H1 (cell line): ENCODE measurements at regions not wholly inside any gene's neighbourhood (a gene's known extent, or its start where the extent isn't known, plus 50 kb on each side); places are given as distances from the start of the nearest gene placed in this dataset.

ENCODE experiments used
- CTCF ChIA-PET: fragments of 300-600 bp; sonication (Branson Sonifier 250); formaldehyde crosslinking; loops from one replicate; lab custom pipeline; 2021; ENCODE audit not compliant: partially characterized antibody; lab: Charles Lee
- POLR2A ChIA-PET: fragments of 300-600 bp; sonication (Branson Sonifier 250); formaldehyde crosslinking; loops from one replicate; lab custom pipeline; 2021; ENCODE audit warnings: inconsistent platforms; ENCODE audit not compliant: partially characterized antibody; lab: Charles Lee
- DNase-seq, 2 experiments: peaks; one replicate each; pipeline versions ENCODE4 v3.0.0 to v3.0.0-alpha.2; 2010 to 2022; ENCODE audit warnings: low spot score in 2 of 2, low read depth in 1 of 2, mixed read lengths in 1 of 2
- FAIRE-seq: peaks from 2 replicates; lab custom pipeline; 2011; peaks lifted over from hg19 to GRCh38; lab: Jason Lieb, UNC
- H2AFZ ChIP-seq: 2 replicates; pipeline ENCODE4 v1.8.1; 2012; ENCODE audit warnings: low read length, inconsistent platforms
- H2AK5ac ChIP-seq: 2 replicates; pipeline ENCODE4 v1.6.1; 2013; ENCODE audit warnings: low read depth, low read length
- H2BK120ac ChIP-seq: replicated peaks from 2 replicates; pipeline ENCODE3; 2013; ENCODE audit warnings: low read depth, low read length, inconsistent platforms
- H2BK12ac ChIP-seq: 2 replicates; pipeline ENCODE4 v1.6.1; 2013; ENCODE audit warnings: low read depth, low read length
- H2BK15ac ChIP-seq: 2 replicates; pipeline ENCODE4 v1.6.1; 2013; ENCODE audit warnings: low read length
- H2BK20ac ChIP-seq: 2 replicates; pipeline ENCODE4 v1.6.1; 2013; ENCODE audit warnings: low read length
- H2BK5ac ChIP-seq: 2 replicates; pipeline ENCODE4 v1.6.1; 2013; ENCODE audit warnings: low read depth, low read length
- H3K14ac ChIP-seq: 2 replicates; pipeline ENCODE4 v1.6.1; 2013; ENCODE audit warnings: inconsistent platforms; ENCODE audit not compliant: insufficient read length
- H3K18ac ChIP-seq: 2 replicates; pipeline ENCODE4 v1.6.1; 2013; ENCODE audit warnings: low read length; ENCODE audit errors: extremely low read depth
- H3K23ac ChIP-seq: 2 replicates; pipeline ENCODE4 v1.6.1; 2013; ENCODE audit warnings: inconsistent platforms; ENCODE audit not compliant: insufficient read length
- H3K23me2 ChIP-seq: 2 replicates; pipeline ENCODE4 v1.6.1; 2013; ENCODE audit warnings: low read depth, low read length
- H3K27ac ChIP-seq: 2 replicates; pipeline ENCODE4 v1.6.1; 2011; ENCODE audit warnings: low read depth, low read length, inconsistent platforms
- H3K27me3 ChIP-seq, 4 experiments: replicated peaks in 1 of 4; 1 replicate in 1 of 4; 2 replicates in 3 of 4; pipeline versions ENCODE4 v1.6.1 to v1.8.1; 2011 to 2013; ENCODE audit warnings: low read length in 3 of 4, mild to moderate bottlenecking in 3 of 4, inconsistent platforms in 2 of 4, mixed read lengths in 2 of 4, moderate library complexity in 1 of 4; ENCODE audit not compliant: control insufficient read depth in 3 of 4, insufficient read depth in 3 of 4; ENCODE audit errors: extremely low read depth in 1 of 4
- H3K36me3 ChIP-seq, 4 experiments: 2 replicates each; pipeline versions ENCODE4 v1.6.1 to v1.8.1; 2011 to 2013; ENCODE audit warnings: mild to moderate bottlenecking in 4 of 4, low read length in 3 of 4, moderate library complexity in 2 of 4, control low read depth in 1 of 4, inconsistent platforms in 1 of 4; ENCODE audit not compliant: insufficient read depth in 4 of 4, control insufficient read depth in 2 of 4
- H3K4ac ChIP-seq: replicated peaks from 2 replicates; pipeline ENCODE3; 2013; ENCODE audit warnings: low read length, low read depth, mixed read lengths, inconsistent platforms; ENCODE audit not compliant: insufficient read length
- H3K4me1 ChIP-seq, 4 experiments: replicated peaks in 1 of 4; 1 replicate in 1 of 4; 2 replicates in 3 of 4; pipeline versions ENCODE4 v1.6.1 to v1.8.1; 2011 to 2013; ENCODE audit warnings: low read length in 3 of 4, inconsistent platforms in 2 of 4, mixed read lengths in 1 of 4; ENCODE audit not compliant: insufficient read depth in 4 of 4, control insufficient read depth in 3 of 4
- H3K4me2 ChIP-seq, 2 experiments: 2 replicates each; pipeline versions ENCODE4 v1.6.1 to v1.8.1; 2011 to 2013; ENCODE audit warnings: low read depth in 2 of 2, low read length in 2 of 2, control low read depth in 1 of 2, inconsistent platforms in 1 of 2, mild to moderate bottlenecking in 1 of 2; ENCODE audit not compliant: insufficient read depth in 1 of 2
- H3K4me3 ChIP-seq, 4 experiments: fragments of 200-600, 300-600 bp in 1 of 4; sonication (generic), shearing (Covaris generic), sonication (Bioruptor Twin) in 1 of 4; 2 replicates each; pipeline versions ENCODE4 v1.5.1 to v1.8.1; 2011 to 2016; ENCODE audit warnings: low read length in 4 of 4, low read depth in 3 of 4, control low read depth in 2 of 4, inconsistent platforms in 2 of 4, mild to moderate bottlenecking in 2 of 4, mixed read lengths in 1 of 4, moderate library complexity in 1 of 4; ENCODE audit not compliant: insufficient read depth in 2 of 4; ENCODE audit errors: extremely low read depth in 1 of 4
- H3K56ac ChIP-seq: replicated peaks from 2 replicates; pipeline ENCODE3; 2013; ENCODE audit warnings: low read depth, mild to moderate bottlenecking, mixed read lengths, low read length, inconsistent platforms; ENCODE audit not compliant: insufficient read length
- H3K79me1 ChIP-seq: 2 replicates; pipeline ENCODE4 v1.6.1; 2013; ENCODE audit warnings: low read depth, low read length, control low read depth
- H3K79me2 ChIP-seq, 2 experiments: 2 replicates each; pipeline versions ENCODE4 v1.6.1 to v1.8.1; 2012 to 2013; ENCODE audit warnings: low read length in 2 of 2, mild to moderate bottlenecking in 2 of 2, inconsistent platforms in 1 of 2; ENCODE audit not compliant: insufficient read depth in 2 of 2, control insufficient read depth in 1 of 2
- H3K9ac ChIP-seq, 4 experiments: replicated peaks in 1 of 4; 1 replicate in 1 of 4; 2 replicates in 3 of 4; pipeline versions ENCODE4 v1.6.1 to v1.8.1; 2011 to 2013; ENCODE audit warnings: low read depth in 3 of 4, low read length in 3 of 4, control low read depth in 2 of 4, mild to moderate bottlenecking in 2 of 4, moderate library complexity in 2 of 4, inconsistent platforms in 1 of 4; ENCODE audit errors: extremely low read depth in 1 of 4
- H3K9me3 ChIP-seq, 2 experiments: 2 replicates each; pipeline versions ENCODE4 v1.6.1 to v1.8.1; 2012 to 2013; ENCODE audit warnings: mild to moderate bottlenecking in 2 of 2, moderate library complexity in 2 of 2, control low read depth in 1 of 2, inconsistent platforms in 1 of 2, low read depth in 1 of 2, low read length in 1 of 2, mixed read lengths in 1 of 2; ENCODE audit not compliant: insufficient read depth in 2 of 2
- H4K20me1 ChIP-seq, 2 experiments: replicated peaks in 1 of 2; 2 replicates each; pipeline versions ENCODE3 to v1.8.1; 2011 to 2013; ENCODE audit warnings: inconsistent platforms in 2 of 2, low read length in 2 of 2, mild to moderate bottlenecking in 1 of 2; ENCODE audit not compliant: insufficient read depth in 2 of 2, control insufficient read depth in 1 of 2
- H4K5ac ChIP-seq: 2 replicates; pipeline ENCODE4 v1.6.1; 2013; ENCODE audit warnings: low read length, low read depth, mixed read lengths, inconsistent platforms; ENCODE audit not compliant: insufficient read length
- H4K8ac ChIP-seq: 2 replicates; pipeline ENCODE4 v1.8.0; 2013; ENCODE audit warnings: mild to moderate bottlenecking, moderate library complexity, low read length, inconsistent platforms; ENCODE audit not compliant: insufficient read depth; ENCODE audit errors: extremely low read depth
- H4K91ac ChIP-seq: replicated peaks from 2 replicates; pipeline ENCODE3; 2013; ENCODE audit warnings: low read length, mixed read lengths, inconsistent platforms; ENCODE audit not compliant: insufficient read length
- NRF1 ChIP-seq: IDR thresholded peaks from 2 replicates; pipeline ENCODE4 v1.6.1; 2011; ENCODE audit warnings: mild to moderate bottlenecking, low read depth, low read length, improper control_type of control experiment
- RBBP5 ChIP-seq: IDR thresholded peaks from 2 replicates; pipeline ENCODE4 v1.7.1; 2012; ENCODE audit warnings: low read depth, mild to moderate bottlenecking, inconsistent platforms, low read length, moderate library complexity, borderline replicate concordance
- WGBS, 2 experiments: shearing (Covaris generic) in 1 of 2; methylation state at CpG; one replicate each; pipeline versions ENCODE4 v1.1.6 to v1.1.7; 2013 to 2015; ENCODE audit warnings: low lambda C conversion rate in 2 of 2, mixed read lengths in 2 of 2, inconsistent platforms in 1 of 2, low coverage in 1 of 2, missing lambda C conversion rate in 1 of 2; ENCODE audit not compliant: insufficient replicate concordance in 2 of 2, insufficient coverage in 1 of 2, insufficient read length in 1 of 2; ENCODE audit errors: extremely low coverage in 1 of 2, missing lambda C conversion rate in 1 of 2; 5-methylcytosine and 5-hydroxymethylcytosine counted together
- TF ChIP-seq, protein P1 (sequence below): IDR thresholded peaks from 2 replicates; pipeline ENCODE4 v1.6.1; 2012; ENCODE audit warnings: inconsistent platforms

GRCh38 chr5:33129309-33129708, 311.5 kb upstream of the TARS1 start:
- POLR2A ChIA-PET = no interaction called here
- no peak overlapping the region for H2BK120ac ChIP-seq

More at GRCh38 chr5:33129309-33129708, 311.5 kb upstream of the TARS1 start:
- CTCF ChIA-PET = no interaction called here
- 89% methylated on average over 2 of the region's 2 CpGs; no CpG with 5 or more reads in 1 of the 2 experiments for WGBS, 2 experiments
- Histone ChIP-seq H3K27me3 (no peaks in the 10 kb centered on the region), H2BK12ac (no peak overlapping the region), H2BK5ac (no peak overlapping the region), H3K56ac (no peak overlapping the region), H3K36me3 (no peaks in the 10 kb centered on the region), H3K4me3 (no peak overlapping the region), H3K4ac (no peak overlapping the region), H3K14ac (no peak overlapping the region), H3K79me2 (no peaks in the 10 kb centered on the region), H4K91ac (no peak overlapping the region), H3K79me1 (no peaks in the 10 kb centered on the region), H4K5ac (no peak overlapping the region), H3K9ac (no peak overlapping the region), H3K4me2 (no peak overlapping the region), H2BK15ac (no peak overlapping the region), H2AK5ac (no peak overlapping the region), H3K9me3 (peaks cover 3% of the 10 kb centered on the region in 2 experiments; a peak in 3 of 4 replicates), H3K4me1 (no peaks in the 10 kb centered on the region), H3K18ac (no peak overlapping the region), H3K27ac (no peak overlapping the region), H4K20me1 (no peaks in the 10 kb centered on the region), H2BK20ac (no peak overlapping the region), H3K23ac (no peak overlapping the region), H2AFZ (no peak overlapping the region), H4K8ac (no peak overlapping the region), H3K23me2 (no peaks in the 10 kb centered on the region)
- FAIRE-seq (no peak), DNase-seq (no peak)
- TF ChIP-seq, protein P1, sequence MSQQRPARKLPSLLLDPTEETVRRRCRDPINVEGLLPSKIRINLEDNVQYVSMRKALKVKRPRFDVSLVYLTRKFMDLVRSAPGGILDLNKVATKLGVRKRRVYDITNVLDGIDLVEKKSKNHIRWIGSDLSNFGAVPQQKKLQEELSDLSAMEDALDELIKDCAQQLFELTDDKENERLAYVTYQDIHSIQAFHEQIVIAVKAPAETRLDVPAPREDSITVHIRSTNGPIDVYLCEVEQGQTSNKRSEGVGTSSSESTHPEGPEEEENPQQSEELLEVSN = no peak
- TF ChIP-seq RBBP5 = no peak
- TF ChIP-seq NRF1 = no peak
